Hepatocyte (in vitro differentiated cells): ENCODE measurements at regions not wholly inside any gene's neighbourhood (a gene's known extent, or its start where the extent isn't known, plus 50 kb on each side); places are given as distances from the start of the nearest gene placed in this dataset.

ENCODE experiments used
- DNase-seq: peaks from one replicate; pipeline ENCODE4 v3.0.0-alpha.2; 2016; ENCODE audit warnings: low spot score
- H2AFZ ChIP-seq: fragments of 200-600 bp; sonication (generic); 2 replicates; pipeline ENCODE4 v1.6.0; 2016; ENCODE audit warnings: antibody characterized with exemption, mild to moderate bottlenecking
- H3K27ac ChIP-seq: fragments of 200-600 bp; sonication (generic); 2 replicates; pipeline ENCODE4 v1.5.1; 2016; ENCODE audit warnings: mild to moderate bottlenecking
- H3K27me3 ChIP-seq: fragments of 200-600 bp; sonication (generic); 2 replicates; pipeline ENCODE4 v1.6.1; 2016
- H3K36me3 ChIP-seq: fragments of 200-600 bp; sonication (generic); replicated peaks from 2 replicates; pipeline ENCODE4 v1.5.1; 2016; ENCODE audit warnings: low read depth; ENCODE audit not compliant: insufficient read depth
- H3K4me1 ChIP-seq: fragments of 200-600 bp; sonication (generic); 2 replicates; pipeline ENCODE4 v1.5.1; 2016; ENCODE audit warnings: mild to moderate bottlenecking, moderate library complexity; ENCODE audit not compliant: insufficient read depth
- H3K4me2 ChIP-seq: fragments of 200-600 bp; sonication (generic); 2 replicates; pipeline ENCODE4 v1.6.0; 2016
- H3K4me3 ChIP-seq: fragments of 200-600 bp; sonication (generic); 2 replicates; pipeline ENCODE4 v1.5.1; 2016; ENCODE audit warnings: mild to moderate bottlenecking
- H3K79me2 ChIP-seq: fragments of 200-600 bp; sonication (generic); 2 replicates; pipeline ENCODE4 v1.6.0; 2017; ENCODE audit warnings: mild to moderate bottlenecking
- H3K9me2 ChIP-seq: fragments of 200-600 bp; sonication (generic); replicated peaks from 2 replicates; pipeline ENCODE4 v1.6.0; 2017; ENCODE audit warnings: mild to moderate bottlenecking; ENCODE audit not compliant: insufficient read depth
- H3K9me3 ChIP-seq: fragments of 200-600 bp; sonication (generic); 2 replicates; pipeline ENCODE4 v1.5.1; 2016; ENCODE audit warnings: low read depth, mild to moderate bottlenecking
- H4K20me1 ChIP-seq: fragments of 200-600 bp; sonication (generic); 2 replicates; pipeline ENCODE4 v1.6.0; 2016; ENCODE audit warnings: mild to moderate bottlenecking; ENCODE audit not compliant: insufficient read depth, poor library complexity, severe bottlenecking
- CTCF ChIP-seq: fragments of 200-600 bp; sonication (generic); IDR thresholded peaks from 2 replicates; pipeline ENCODE4 v1.5.1; 2016; ENCODE audit warnings: antibody characterized with exemption, mild to moderate bottlenecking; ENCODE audit not compliant: poor library complexity
- EZH2 ChIP-seq: fragments of 200-600 bp; sonication (generic); IDR thresholded peaks from 2 replicates; pipeline ENCODE4 v1.6.1; 2016; ENCODE audit warnings: antibody characterized with exemption, mild to moderate bottlenecking, borderline replicate concordance
- EZH2phosphoT487 ChIP-seq: fragments of 200-600 bp; sonication (generic); IDR thresholded peaks from one replicate; pipeline ENCODE4 v1.6.1; 2018; ENCODE audit warnings: antibody characterized with exemption, mild to moderate bottlenecking, low read depth, moderate library complexity; ENCODE audit not compliant: unreplicated experiment, severe bottlenecking
- WGBS: methylation state at CpG from one replicate; pipeline ENCODE4 v1.1.6; 2016; ENCODE audit warnings: low lambda C conversion rate; ENCODE audit errors: missing lambda C conversion rate; 5-methylcytosine and 5-hydroxymethylcytosine counted together

GRCh38 chr7:46848311-46848710, 733.6 kb downstream of the TNS3 start:
- Histone ChIP-seq H3K4me1 (peaks cover 4% of the 10 kb centered on the region), H4K20me1 (no peaks in the 10 kb centered on the region), H3K9me2 (no peaks in the 10 kb centered on the region), H3K36me3 (no peaks in the 10 kb centered on the region), H3K9me3 (no peaks in the 10 kb centered on the region), H3K27me3 (no peaks in the 10 kb centered on the region), H2AFZ (no peak overlapping the region), H3K4me3 (no peak overlapping the region), H3K79me2 (no peaks in the 10 kb centered on the region), H3K27ac (peak overlapping the region; percentile 51), H3K4me2 (no peak overlapping the region)
- DNase-seq: no peak
- 94% methylated on average over 1 of the region's 1 CpG for WGBS
- TF ChIP-seq EZH2phosphoT487 (no peak), CTCF (no peak), EZH2 (no peak)

GRCh38 chr7:46847126-46847525, 734.8 kb downstream of the TNS3 start:
- WGBS: 94% methylated on average over 3 of the region's 3 CpGs
- H3K4me3 ChIP-seq: no peak overlapping the region
- TF ChIP-seq CTCF: no peak
- no peak for TF ChIP-seq EZH2
- no peak for TF ChIP-seq EZH2phosphoT487

GRCh38 chr7:46844486-46844885, 737.4 kb downstream of the TNS3 start:
- Histone ChIP-seq H3K9me2 (no peaks in the 10 kb centered on the region), H3K4me1 (peaks cover 3% of the 10 kb centered on the region), H4K20me1 (no peaks in the 10 kb centered on the region), H3K4me3 (no peak overlapping the region), H3K27ac (no peak overlapping the region), H3K36me3 (no peaks in the 10 kb centered on the region), H3K79me2 (no peaks in the 10 kb centered on the region), H3K9me3 (no peaks in the 10 kb centered on the region), H3K4me2 (no peak overlapping the region), H2AFZ (no peak overlapping the region), H3K27me3 (no peaks in the 10 kb centered on the region)
- TF ChIP-seq EZH2phosphoT487 (no peak), CTCF (no peak), EZH2 (no peak)
- 72% methylated on average over 3 of the region's 3 CpGs for WGBS
- DNase-seq: no peak

More at GRCh38 chr7:46847126-46847525, 734.8 kb downstream of the TNS3 start:
- H3K27me3 ChIP-seq: no peaks in the 10 kb centered on the region
- no peak overlapping the region for H3K27ac ChIP-seq
- DNase-seq: no peak
- H2AFZ ChIP-seq: no peak overlapping the region
- no peak overlapping the region for H3K4me2 ChIP-seq
- H3K9me2 ChIP-seq: no peaks in the 10 kb centered on the region
- no peaks in the 10 kb centered on the region for H3K9me3 ChIP-seq
- no peaks in the 10 kb centered on the region for H3K36me3 ChIP-seq
- H3K4me1 ChIP-seq: peaks cover 4% of the 10 kb centered on the region
- no peaks in the 10 kb centered on the region for H4K20me1 ChIP-seq
- H3K79me2 ChIP-seq: no peaks in the 10 kb centered on the region

- Histone ChIP-seq H3K9me2 (no peaks in the 10 kb centered on the region), H3K4me1 (no peaks in the 10 kb centered on the region), H3K4me3 (no peak overlapping the region), H3K79me2 (no peaks in the 10 kb centered on the region), H3K27ac (no peak overlapping the region), H4K20me1 (no peaks in the 10 kb centered on the region), H2AFZ (no peak overlapping the region), H3K27me3 (no peaks in the 10 kb centered on the region), H3K9me3 (no peaks in the 10 kb centered on the region), H3K4me2 (no peak overlapping the region), H3K36me3 (no peaks in the 10 kb centered on the region)
- no peak for DNase-seq
- TF ChIP-seq EZH2phosphoT487: no peak
- WGBS: 90% methylated on average over 3 of the region's 3 CpGs
Observed at GRCh38 chr7:46841248-46841647, 740.7 kb downstream of the TNS3 start.
